NCI-H460 (cell line): ENCODE measurements at regions not wholly inside any gene's neighbourhood (a gene's known extent, or its start where the extent isn't known, plus 50 kb on each side); places are given as distances from the start of the nearest gene placed in this dataset.

ENCODE experiments used
- DNase-seq: peaks from one replicate; pipeline ENCODE4 v3.0.0-alpha.2; 2016; ENCODE audit warnings: low read depth; ENCODE audit errors: extremely low read depth

DNA sequence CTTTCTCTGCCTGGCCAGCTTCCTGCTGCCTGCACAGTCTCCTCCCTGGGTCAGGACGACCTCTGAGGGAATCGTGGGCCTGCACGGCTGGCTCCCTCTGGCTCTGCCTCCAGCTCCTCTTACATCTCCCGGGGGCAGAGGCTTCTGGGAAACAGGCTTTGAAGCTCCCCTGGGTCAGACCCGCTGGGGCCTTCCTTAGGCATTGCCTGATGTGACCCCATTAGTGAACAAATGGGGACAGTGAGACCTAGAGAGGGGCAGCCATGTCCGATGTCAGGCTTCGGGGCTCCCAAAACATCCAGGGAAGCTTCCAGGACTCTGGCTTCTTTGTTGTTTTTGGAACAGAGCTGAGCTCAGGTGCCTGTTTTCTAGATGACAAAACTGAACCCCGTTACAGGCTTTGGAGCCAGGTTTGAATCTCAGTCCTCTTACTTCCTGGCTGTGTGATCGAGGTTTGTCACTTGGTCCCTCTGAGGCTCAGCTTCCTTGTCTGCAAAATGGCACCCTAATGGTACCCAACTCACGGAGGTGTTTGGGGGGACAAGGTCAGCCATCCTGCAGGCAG is 94.3 kb downstream of the CEBPB start:
- no peak for DNase-seq

DNA sequence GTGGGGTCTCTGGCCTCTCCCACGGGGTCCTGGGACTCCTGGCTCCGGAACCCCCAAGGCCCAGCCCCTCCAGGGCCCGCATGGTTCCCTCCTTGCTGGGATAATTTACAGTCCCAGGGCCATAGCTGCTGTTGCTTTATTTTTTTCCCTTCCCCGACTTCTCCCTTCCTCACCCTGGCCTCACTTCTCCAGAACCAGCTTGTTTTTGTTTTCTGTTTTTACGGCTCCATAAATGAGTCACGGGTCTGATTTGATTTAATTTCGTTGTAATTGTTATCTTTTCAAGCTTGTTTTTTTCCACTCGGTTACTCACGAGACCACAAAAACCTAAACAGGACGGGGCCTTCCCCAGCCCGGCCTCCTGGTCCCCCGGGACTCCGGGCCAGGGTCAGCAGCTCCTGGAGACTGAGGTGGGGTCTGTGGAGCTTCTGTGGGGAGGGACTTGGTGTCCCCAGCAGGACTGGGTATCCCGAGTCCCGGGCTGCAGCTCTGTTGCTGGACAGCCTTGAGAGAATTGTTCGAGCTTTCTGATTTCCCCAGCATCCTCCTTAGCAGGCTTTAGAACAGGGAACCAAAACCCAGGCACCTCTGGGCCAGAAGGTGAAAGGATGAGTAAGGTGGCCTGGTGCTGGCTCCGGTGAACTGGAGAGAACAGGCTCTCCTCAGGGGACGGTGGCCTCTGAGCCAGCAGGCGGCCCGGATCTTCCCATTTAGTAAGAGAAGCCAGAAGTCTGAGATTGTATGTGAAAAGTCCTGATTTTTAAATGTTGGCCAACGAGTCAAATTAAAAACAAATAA is 94.9 kb downstream of the CEBPB start:
- DNase-seq: no peak

DNA sequence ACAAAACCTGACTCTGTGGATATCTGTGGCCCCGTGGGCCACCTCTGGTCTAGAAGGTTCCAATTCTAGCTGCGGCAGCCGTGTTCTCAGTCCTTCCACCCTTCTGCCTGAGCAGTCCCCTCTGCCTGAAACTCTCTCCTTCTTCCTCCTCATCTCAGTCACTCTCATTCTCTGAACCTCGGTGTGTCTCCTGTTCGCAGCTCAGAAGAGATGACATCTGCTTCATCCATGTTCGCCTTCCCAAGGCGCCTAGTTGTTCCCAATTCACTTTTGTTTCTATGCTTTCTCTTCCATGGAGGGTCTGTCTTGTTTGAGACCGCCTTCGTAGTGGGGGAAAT is 95.5 kb downstream of the CEBPB start:
- DNase-seq: no peak

DNA sequence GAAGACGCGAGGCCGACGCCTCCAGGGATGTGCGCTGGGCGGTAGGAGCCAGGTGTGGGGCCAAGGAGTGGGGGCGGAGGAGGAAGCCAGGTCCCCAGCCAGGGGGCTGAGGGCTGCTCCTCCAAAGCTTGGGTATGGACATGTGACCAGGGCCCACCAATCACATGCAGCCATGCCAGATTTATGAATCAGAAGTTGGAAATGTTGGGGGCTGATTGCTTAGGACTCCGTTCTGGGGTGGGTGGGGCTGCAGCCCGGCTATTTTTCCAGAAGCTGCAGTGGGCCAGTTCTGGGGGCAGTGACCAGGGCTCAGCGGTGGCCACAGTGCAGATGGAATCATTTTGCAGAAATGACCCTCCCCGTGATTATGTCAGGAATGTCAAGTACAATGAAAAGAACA is 96.0 kb downstream of the CEBPB start:
- no peak for DNase-seq

DNA sequence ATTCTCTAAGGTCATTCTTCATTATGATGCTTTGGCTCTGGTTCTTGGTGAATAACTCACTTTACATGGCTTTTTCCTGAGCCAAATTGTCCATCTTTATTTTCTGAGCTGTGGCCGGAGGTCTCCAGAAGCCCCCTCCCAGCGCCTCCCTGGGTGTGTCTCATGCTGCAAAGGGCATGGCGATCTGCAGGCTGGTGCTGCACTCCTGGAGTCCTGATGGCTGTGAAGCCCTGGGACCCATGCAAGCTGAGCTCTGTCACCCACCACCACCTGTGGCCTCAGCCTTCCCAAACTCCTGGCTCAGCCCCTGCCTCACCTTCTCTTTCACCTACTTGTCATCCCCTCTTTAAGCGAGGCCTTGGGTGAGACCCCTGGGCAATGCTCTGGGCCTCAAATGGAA is 96.9 kb downstream of the CEBPB start:
- no peak for DNase-seq

DNA sequence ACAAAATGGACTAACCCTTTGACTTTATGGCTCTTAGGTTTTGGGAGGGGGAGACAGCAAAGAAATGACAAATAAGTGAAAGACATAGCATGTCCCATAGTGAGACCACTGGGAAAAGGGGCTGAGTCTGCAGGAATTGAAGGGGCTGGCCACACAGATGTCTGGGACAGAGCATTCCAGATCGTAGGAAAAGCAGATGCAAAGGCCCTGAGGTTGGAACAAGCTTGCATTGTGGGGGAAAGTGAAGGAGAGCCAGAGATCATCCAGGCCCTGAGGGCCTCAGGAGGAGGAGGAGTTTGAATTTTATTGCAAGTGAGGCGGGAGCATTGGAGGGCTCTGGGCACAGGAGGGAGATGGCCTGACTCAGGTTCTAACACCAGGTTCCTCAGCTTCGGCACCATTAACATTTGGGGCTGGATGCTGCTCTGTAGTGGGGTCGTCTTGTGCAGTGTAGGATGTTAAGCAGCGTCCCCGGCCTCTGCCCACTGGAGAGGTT is 97.5 kb downstream of the CEBPB start:
- DNase-seq: no peak

DNA sequence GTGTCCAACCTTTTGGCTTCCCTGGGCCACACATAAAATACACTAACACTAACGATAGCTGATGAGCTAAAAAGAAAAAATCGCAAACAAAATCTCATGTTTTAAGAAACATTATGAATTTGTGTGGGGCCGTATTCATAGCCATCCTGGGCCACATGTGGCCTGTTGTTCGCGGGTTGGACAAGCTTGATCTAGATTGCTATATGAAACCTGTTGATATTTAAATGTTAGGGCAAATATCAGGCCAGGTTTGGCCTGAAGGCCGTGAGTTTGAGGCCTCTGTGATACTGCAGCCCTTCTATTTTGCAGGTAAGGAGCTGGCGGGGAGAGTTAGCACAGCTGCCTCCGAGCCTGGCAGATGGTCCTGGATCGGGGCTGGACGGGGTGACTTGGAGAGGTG is 99.0 kb downstream of the CEBPB start:
- DNase-seq: no peak

DNA sequence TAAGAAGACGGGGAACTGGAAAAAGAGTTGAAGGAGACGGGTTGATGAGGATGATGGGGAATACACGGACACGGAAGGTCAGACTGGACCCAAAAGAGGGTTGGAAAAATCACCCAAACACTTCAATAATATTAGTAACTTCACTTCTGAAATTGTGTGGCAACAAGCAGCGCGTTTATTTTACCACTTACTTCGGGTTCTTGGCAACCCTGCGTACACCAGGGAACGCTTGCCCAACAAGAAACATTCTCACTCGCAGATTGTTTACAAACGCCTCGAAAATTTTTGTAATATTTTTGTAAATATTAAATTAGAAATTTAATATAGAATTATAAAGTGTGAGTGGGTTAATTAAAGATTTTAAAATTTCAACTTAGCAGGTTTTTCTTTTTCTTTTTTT is 99.5 kb downstream of the CEBPB start:
- no peak for DNase-seq

DNA sequence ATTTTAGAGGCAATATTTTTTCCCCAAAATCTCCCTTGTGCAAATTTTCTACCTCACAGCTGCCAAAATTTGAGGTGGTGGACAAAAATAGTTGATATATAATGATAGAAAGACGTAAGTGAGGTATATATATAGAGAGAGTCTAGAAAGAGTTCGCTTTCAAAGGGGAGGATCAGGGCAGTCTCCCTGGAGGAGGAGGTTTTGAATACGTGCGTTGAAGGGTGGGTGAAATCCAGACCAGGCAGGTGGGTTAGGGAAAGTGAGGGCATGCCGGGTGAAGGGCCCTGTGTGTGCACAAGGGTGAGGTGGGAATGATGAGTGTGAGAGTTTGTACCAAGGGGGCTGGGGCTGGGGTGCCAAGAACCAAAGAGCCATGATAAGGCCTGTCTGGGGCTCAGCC is 100.2 kb downstream of the CEBPB start:
- DNase-seq: no peak

DNA sequence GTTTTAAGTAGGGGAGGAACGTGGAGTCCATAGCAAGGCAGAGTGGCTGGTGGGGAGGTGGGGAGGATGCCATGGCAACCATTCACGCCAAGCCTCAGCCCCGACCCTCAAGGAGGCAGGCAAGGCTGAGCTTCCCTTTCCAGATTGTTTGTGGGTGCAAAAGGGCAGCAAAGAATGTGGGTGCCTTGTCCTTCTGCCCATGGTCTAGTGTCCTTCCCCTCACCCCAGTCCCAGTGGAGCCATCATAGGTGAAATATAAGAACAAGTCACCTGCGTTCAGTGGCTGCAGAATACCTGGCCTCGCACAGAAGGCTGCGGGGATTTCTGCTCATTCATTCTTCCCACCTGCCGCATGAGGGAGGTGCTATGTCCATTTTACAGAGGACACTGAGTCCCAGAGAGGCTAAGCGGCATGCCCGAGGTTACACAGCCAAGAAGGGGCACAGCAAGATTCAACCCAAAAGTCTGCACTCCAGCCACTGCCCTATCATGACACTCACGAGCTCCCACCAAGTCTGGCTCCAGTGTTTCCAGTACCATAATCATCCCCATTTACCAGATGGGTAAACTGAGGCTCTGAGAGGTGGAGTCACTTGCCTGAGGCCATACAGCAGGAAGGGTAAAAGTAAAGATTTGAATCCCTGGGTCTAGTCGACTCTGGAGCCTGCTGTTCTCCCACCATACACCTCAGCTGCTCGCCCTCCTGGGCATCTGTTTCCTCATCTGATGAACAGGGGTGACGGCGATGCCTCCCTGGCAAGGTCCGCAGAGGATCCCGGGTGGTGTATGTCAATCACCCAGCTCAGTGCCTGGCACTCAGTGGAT is 100.8 kb downstream of the CEBPB start:
- no peak for DNase-seq

DNA sequence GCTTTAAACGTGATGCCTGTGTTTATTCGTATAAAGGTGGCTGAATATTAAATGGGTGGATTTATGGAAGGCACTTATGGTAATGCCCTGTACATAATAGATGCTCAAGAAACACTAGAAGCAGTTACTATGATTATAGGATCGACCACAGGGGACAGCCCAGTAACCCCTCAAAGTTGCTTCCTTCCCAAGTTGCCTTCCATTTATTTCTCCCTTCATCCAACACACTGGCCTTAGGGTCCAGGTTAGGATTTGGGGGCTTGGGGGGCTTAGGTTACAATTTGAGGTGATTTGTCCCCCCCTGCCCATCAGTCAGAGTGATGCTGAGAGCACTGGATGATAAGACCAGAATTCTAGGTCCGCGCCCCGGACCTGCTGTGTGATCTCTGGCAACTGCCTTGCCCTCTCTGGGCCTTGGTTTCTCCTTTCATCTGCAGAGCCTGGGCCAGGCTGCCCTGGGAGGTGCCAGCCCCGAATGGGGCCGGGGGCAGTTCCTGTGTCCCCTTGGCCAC is 101.5 kb downstream of the CEBPB start:
- DNase-seq: no peak

DNA sequence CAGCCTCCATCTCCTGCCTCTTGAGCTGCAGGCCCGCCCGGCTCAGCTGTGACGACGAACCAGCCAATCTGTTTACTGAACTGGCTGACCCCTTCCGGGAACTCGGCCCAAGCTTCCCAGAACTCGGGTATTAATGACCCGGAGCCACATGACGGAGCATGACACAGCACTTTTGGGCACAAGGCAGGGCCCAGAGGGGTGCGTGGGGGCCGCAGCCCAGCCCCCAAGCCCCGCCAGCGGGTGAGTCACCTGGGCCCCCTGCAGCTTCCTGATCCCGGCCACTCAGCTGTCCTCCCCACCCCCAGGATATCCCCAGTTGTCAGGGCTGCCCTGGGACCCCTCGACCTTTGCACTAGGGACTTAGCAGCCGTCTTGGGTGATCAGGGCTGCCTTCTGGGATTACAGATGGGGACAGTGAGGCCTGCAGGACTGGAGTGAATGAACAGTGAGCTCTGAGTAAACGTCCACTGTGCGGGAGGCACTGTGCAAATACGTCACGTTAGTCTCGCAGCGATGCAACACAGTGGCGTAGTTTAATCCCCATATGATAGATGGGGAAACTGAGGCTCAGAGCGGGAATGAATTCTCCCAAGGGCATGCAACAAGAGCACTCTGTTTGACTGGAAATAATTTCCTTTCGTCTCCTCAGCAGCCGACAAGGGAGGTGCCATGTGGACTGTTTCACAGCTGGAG is 102.1 kb downstream of the CEBPB start:
- peak; percentile 90 for DNase-seq

DNA sequence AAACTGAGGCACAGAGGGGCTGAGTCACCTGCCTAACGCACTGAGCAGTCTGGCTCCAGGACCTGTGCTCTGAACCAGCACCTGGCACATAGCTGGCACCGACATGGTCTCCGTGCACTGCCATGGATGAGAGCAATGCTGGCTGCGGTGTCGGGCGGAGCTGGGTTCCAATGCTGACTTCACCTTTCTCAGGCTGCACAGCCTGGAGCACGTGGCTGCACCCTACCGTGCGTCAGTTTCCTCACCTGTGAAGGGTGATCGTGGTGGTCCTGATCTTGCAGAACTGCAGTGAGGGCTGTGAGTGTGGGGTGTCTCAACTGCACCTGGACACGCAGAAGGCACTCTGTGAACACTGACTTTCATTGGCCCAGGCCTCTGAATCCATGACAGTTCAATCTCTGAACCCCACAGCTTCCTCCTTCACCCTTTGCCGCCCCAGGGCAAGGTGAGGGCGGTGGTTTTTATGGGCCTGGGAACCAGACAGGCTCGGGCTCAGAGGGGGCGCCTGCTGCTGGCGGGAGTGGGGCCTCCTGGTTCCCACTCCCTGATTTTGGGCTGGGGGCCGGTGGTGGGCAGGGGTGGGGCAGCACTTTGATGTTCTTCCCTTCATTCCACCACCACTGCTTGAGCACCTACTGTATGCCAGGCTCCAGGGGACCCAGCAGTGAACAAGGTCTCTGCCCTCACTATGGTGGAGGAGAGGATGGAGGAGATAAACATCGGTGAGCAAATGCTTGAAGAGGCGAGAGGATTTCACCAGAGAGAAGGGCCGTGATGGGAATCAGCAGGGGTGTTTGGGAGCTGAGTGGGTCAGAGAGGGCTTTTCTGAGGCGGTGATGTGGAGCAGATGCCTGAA is 102.9 kb downstream of the CEBPB start:
- DNase-seq: no peak

DNA sequence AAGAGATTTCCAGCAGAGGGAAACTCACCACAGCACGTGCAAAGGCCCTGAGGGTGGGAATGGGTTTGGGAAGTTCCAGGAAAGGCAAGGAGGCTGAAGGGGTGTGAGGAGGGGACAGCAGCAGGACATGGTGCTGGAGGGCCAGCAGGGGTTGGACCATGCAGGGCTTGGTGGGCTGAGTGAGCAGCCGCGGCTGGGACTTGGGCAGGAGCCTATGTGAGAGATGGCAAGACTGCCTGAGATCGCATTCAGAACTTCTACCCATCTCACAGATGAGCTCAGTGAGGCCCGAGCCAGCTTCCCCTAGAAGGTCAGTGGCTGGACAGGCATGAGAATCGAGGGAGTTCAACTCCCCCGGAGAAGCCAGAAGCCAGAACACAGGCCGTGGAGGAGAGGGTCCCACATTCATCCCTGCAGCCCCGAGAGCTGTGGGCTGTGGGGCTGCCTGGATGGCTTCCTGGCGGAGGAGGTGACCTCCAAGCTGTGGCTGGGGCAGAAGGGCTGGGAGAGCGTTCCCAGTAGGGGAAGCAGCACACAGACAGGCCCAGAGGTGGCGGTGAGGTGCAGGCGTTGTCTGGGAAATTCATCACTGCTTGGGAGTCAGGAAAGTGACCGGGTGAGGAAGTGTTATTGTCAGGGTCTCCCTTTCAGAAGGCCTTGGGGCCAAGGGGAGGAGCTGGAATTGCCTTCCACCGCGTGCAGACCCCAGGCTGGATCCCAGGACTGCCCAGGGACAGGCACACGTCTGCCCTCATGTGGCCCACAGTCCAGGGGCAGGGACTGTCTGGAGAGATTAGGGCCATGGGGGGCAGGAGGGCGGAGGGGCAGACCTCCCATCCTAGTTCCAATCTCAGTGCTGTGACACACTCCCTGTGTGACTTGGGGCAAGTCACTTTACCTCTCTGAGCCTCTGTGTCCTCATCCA is 103.8 kb downstream of the CEBPB start:
- DNase-seq: no peak

DNA sequence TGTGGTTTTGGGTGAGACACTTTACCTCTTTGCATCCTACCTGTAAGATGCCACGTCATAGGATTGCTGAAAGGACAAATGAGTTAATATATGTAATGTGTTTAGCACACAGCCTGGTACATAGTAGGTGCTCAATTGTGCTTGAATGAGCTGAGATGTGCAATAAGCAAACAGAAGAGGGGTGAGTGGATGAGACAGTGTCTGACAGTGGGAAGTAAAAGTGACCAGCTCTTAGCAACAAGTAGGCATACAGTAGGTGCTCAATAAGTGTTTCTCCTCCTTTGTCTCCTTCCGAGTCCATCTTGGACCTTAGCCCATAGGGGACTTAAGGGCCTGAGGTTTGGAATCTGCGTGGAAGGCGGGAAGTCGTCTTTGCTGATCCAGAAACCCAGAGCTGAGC is 104.7 kb downstream of the CEBPB start:
- no peak for DNase-seq

DNA sequence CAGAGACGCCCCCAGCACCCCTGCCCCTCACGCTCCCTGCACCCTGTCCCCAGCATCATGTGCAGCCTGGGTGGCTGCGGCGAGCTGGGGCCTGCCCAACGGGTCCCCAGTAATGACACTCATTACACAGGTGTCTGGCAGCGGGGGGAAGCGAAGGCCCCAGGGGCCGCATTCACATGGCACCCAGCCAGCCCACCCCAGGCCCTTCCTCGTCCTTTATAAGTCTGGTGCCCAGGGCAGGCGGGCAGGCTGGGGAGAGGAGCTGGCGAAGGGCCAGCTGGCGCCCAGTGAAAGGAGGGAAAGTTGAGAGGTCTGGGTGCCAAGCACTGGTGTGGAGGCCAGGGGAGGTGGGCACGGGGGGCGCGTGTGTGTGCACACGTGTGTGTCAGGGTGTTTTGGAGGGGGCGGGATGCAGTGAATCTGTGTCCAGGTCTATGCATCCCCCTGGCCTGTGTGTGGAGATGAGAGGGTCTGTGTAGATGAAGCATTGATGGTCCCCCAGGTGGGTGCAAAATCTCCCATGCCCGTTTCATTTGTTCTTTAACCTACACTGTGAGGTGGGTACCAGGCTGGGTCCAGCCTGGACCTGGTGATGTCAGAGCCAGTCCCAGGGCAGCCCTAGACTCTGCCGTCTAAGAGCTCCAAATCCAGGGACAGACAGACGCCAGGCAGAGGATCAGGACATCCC is 105.3 kb downstream of the CEBPB start:
- DNase-seq: no peak

DNA sequence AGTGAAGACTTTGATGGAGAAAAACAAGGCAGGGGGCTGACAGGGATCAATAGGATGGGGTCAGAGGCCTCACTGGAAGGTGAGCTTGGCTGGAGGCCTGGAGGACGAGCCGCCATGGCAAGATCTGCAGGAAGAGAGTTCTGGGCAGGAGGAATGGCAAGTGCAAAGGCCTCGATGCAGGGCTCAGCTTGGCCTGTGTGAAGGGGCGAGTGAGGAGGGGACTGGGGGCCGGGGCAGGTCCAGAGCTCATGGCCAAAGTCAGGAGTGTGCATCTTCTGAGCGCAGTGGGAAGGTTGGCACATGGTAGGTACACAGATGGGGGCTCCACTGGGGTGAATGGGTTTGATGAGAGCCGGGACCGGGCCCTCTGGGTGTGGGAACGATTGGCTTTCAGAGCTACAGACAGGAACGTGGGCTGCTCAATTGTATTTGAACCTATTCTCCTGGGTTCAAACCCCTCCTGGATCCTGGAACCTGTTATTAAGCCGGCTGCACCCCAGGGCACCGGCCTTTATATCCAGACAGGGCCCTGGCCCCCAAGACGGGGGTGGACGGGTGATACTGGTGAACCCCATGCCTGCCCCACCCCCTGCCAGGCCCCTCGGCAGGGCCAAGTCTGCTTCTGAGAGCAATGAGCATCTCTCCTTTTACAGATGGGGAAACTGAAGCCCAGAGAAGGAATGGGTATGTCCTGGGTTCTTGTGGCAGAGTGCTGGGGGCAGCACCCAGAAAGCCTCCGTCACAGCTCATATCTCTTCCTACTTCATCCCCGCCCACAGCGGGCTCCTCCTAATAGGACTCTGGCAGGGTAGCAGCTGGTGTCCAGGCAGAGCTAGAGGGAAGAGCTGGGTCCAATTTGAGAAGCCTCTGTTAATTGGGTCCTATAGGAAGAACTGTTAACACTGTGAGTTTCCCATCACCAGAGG is 106.1 kb downstream of the CEBPB start:
- no peak for DNase-seq
